Stimulated activated CD4-positive, alpha-beta T cell treated with anti-CD3 and anti-CD28 coated beads, Interleukin-4, amount 100 ng/mL, for 1 hour (primary cell): ENCODE measurements at regions not wholly inside any gene's neighbourhood (a gene's known extent, or its start where the extent isn't known, plus 50 kb on each side); places are given as distances from the start of the nearest gene placed in this dataset.

Experiments
- DNase-seq: peaks from one replicate; pipeline ENCODE4 v3.0.0-alpha.2; 2020

DNA sequence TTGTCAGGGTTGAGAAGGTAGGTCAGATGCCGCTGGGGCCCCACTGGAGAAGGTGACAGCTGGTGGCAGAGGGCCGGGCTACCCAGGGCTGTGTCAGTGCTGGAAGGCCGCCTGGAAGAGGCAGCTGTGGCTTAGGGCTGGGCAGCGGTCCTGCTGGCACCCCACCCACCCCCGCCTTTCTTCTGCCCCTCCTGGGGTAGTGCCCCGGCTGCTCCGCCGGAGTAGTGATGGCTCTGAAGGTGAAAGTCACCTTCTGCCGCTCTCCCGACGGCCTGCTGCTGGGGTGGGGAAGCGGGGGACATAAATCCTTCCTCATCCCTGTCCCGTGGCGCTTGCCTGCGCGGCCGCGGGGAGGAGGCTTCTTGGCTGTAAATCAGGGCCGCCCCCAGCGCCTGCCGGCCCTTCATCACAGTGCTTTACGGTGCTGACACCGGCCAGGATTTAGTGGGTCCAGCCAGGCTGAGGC, 332.2 kb downstream of the DYSF start:
- no peak for DNase-seq

DNA sequence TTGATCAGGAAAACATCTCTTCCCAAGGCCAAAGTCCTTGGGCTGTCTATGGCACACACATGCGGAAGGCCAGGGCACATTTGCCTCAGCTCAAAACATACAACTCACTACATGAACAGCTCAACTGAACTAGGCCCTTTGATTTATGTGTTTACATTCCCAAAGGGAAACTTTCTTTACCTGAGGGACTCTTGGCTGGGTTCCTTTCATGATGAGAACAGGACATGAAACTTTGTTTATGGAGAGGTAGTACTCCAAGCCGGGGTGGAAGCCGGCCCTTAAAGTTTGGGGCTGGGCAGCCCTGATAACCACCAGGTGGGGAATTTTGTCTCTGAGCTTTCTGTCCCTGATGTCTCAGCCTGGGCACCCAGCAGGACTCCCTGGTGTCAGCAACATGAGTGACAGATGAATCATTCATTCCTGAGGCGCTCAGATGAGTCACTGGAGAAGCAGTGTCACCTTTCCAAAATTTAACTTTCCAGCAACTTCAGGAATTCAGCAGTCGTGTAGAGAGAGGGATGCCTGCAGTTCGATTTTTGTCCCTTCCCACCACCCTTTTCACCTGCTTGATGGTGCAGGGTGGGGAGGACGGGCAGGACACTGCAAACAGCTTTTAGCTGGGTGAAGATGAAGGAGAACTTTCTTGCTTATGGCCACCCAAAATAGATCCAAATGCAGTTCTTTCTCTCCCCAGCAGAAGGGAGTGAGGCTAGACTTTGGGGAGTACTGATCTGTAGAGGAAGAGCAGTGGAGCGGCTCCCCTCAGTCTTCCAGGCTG, 331.6 kb downstream of the DYSF start:
- no peak for DNase-seq

DNA sequence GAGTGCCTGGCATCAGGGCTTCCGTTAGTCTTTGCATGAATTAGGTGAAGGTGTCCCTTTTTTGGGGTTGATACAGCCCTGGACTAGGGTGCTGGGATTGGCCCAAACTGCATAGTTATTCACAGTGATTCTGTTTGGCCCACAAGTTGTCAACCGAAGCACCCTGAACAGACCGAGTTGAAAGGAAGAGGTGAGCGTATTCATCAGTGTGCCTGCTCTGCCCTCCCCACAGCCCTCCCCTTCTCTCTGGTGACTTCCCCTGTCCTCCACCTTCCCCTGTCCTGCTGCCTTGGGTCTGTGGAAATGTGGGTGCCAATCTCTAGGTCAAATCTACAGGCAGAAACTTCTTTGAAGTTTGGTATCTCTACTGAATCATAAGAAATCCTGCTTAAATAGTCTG, 330.5 kb downstream of the DYSF start:
- DNase-seq: no peak

GRCh38 chr2:71783215-71783614, 329.9 kb downstream of the DYSF start:
- DNase-seq: no peak

DNA sequence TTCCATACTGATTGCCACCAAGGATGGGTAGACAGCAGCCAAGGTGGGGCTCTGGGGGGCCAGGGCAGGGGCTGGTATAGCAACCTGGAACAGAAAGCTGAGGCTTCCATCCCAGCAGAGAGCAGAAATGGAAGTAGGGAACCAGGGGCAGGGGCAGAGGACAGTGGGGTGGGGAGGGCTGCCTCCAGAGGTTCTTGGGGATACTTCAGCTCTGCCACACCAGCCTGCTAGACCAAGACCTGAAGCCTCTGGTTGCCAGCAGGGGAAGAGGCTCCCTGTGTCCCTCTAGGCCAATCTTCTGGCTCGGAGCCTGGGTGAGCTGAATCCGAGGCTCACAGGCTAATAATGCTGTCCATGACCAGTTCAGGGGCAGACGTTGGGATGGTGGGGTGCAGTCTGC, 329.0 kb downstream of the DYSF start:
- no peak for DNase-seq

GRCh38 chr2:71781695-71782228, 328.4 kb downstream of the DYSF start:
- DNase-seq: no peak

DNA sequence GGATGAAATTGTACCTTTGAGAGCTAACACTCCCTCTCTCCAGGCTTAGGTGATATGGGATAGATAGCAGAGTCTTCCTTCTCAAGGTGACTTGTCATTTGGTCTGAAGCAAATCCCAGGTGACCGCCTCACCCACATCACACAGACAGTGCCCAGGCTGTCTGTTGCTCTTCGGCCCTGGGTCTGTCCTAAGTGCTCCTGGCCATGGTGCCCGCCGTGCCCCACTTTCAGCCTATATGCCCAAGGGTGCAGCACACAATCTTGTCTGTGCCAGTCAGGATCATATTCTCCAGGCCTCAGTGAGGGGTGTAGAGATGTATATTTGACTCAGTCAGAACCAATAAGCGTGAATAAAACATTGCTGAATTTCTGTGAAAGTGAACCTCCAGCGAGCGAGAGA, 326.8 kb downstream of the DYSF start:
- DNase-seq: no peak

- DNase-seq: no peak
Measured at GRCh38 chr2:71779774-71780105, 326.4 kb downstream of the DYSF start.

GRCh38 chr2:71778936-71779773, 325.8 kb downstream of the DYSF start:
- DNase-seq: no peak

GRCh38 chr2:71778514-71778913, 325.2 kb downstream of the DYSF start:
- no peak for DNase-seq

GRCh38 chr2:71777946-71778345, 324.6 kb downstream of the DYSF start:
- DNase-seq: no peak

DNA sequence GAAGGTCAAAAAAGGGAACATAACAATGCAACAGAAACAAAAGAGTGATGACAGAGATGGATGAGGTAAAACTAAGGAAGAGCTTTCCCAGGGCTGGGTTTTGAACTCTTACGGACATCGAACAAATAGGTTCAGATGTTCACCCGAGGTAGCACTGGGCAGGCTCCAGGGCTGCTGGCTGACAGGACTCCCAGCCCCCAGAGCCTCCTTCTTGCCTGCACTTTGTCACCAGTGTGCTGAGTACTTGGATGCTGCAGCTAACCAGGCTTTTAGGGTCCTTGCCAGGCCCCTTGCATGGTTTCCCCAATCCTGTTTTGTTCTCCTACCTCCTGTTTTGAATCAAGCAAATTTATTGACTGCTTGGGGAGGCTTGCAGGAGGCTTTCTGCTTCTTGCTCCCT, 322.9 kb downstream of the DYSF start:
- no peak for DNase-seq

DNA sequence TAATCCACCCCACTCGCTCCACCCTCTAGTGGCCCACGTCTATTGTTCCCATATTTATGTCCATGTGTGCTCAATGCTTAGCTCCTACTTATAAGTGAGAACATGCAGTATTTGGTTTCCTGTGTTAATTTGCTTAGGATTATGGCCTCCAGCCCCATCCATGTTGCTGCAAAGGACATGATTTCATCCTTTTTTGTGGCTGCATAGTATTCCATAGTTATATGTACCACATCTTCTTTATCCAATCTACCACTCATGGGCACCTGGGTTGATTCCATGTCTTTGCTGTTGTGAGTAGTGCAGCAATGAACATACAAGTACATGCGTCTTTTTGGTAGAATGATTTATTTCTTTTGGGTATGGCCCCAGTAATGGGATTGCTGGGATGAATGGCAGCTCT, 319.9 kb downstream of the DYSF start:
- DNase-seq: no peak

DNA sequence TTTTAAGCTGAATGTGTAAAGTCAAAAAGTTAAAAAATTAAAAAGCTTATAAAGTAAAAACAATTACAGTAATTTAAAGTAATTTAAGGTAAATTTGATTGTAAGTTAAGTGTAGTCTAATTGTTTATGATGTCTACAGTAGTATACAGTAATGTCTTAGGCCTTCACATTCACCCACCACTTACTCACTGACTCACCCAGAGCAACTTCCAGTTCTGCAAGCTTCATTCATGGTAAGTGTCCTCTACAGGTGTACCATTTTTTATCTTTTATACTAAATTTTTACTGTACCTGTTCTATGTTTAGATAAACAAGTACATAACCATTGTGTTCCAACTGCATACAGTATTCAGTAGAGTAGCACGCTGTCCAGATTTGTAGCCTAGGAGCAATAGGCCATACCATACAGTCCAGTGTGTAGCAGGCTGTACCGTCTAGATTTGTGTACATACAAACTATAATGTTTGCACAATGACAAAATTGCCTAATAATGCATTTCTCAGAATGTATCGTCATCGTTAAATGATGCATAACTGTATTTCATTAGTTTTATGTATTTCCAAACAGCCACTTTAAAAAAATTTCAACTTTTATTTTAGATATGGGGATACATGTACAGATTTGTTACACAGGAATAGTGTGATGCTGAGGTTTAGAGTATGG, 319.3 kb downstream of the DYSF start:
- no peak for DNase-seq

GRCh38 chr2:71767663-71768062, 314.3 kb downstream of the DYSF start:
- no peak for DNase-seq

GRCh38 chr2:71759060-71759459, 305.7 kb downstream of the DYSF start:
- no peak for DNase-seq

GRCh38 chr2:71757351-71757750, 304.0 kb downstream of the DYSF start:
- no peak for DNase-seq

DNA sequence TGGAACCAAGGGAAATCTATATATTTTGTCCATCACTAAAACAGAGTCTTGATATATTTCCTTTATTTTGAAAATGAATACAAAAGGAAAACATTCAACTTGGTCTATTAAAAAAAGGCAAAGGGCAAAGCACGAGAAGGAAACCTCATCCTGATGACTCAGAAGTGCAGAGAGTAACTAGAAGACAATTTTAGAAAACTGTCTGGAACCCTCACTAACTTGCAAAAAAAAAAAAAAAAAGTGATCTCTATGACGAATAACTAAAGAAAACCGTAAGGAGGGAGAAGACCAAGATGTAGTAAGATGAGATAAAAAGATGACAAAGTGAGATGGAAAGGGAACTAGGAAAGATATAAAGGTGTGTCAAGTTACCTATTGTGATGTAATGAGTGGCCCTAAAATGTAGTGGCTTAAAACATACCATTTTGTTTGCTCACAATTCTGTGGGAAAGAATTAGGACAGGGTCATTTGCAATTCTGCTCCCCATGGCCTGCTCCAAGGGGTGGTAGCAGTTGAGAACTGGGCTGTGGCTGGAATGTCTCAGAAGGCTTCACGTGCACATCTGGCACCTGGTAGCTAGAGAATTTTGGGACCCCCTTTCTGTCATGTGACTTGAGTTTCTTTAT, 303.0 kb downstream of the DYSF start:
- no peak for DNase-seq

GRCh38 chr2:71751590-71751989, 298.2 kb downstream of the DYSF start:
- DNase-seq: no peak

GRCh38 chr2:71749671-71750101, 296.3 kb downstream of the DYSF start:
- DNase-seq: no peak

DNA sequence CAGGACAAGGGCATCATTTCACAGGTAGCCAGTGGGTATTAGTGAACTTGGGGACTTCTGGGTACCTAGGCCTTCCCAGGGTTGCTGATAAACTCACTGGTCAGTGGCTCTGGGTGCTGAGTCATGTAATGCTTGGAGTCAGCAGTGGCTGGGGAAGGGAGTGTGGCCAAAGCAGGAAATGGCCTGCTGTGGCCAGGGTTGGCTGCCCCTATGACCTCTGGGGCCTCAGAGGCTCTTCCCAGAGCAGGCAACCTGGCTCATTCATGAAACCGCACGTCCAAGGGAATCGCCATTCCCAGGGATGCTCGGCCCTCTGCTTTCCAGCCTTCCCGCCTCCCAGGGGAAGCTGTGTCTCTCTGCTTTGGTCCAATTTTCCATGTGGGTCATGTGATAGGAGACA, 294.9 kb downstream of the DYSF start:
- DNase-seq: no peak

- no peak for DNase-seq
Measured at GRCh38 chr2:71747559-71747958, 294.2 kb downstream of the DYSF start.

- DNase-seq: no peak
Measured at GRCh38 chr2:71746946-71747501, 293.7 kb downstream of the DYSF start.
